ENCODE measurements at regions not wholly inside any gene's neighbourhood (a gene's known extent, or its start where the extent isn't known, plus 50 kb on each side); places are given as distances from the start of the nearest gene placed in this dataset.
"Not testable (repeated sequence)": the region's sequence is repeated elsewhere in the genome, so short reads cannot be mapped to it uniquely, and the experiment has no call there.

GRCh38 chr17:56690441-56691291 is 97.2 kb downstream of the NOG start:
- no peak for DNase-seq

GRCh38 chr17:56694825-56695224 is 101.3 kb downstream of the NOG start:
- DNase-seq, result no peak

- no peak for DNase-seq
Observed at GRCh38 chr17:56697190-56697589, 103.7 kb downstream of the NOG start.

- no peak for DNase-seq
Observed at GRCh38 chr17:56699186-56699894, 105.8 kb downstream of the NOG start.

GRCh38 chr17:56700919-56701420 is 107.5 kb downstream of the NOG start:
- no peak for DNase-seq

- DNase-seq, result no peak
Observed at GRCh38 chr17:56707312-56708219, 114.1 kb downstream of the NOG start.

GRCh38 chr17:56708220-56708558 is 114.7 kb downstream of the NOG start:
- no peak for DNase-seq

GRCh38 chr17:56708670-56709410 is 115.3 kb downstream of the NOG start:
- no peak for DNase-seq

GRCh38 chr17:56710986-56711385 is 117.5 kb downstream of the NOG start:
- no peak for DNase-seq

- peak in 50 of 56 donors; percentile 7 to 90 (median 48) for DNase-seq
Observed at GRCh38 chr17:56715613-56716357, 117.9 kb downstream of the C17orf67 start.

- DNase-seq, result no peak
Observed at GRCh38 chr17:56717471-56717870, 116.2 kb downstream of the C17orf67 start.

- no peak for DNase-seq
Observed at GRCh38 chr17:56718515-56718914, 115.2 kb downstream of the C17orf67 start.

GRCh38 chr17:56723421-56723820 is 110.3 kb downstream of the C17orf67 start:
- DNase-seq, result peak in 8 of 56 donors; percentile 2 to 27 (median 6)

GRCh38 chr17:56724664-56725063 is 109.1 kb downstream of the C17orf67 start:
- DNase-seq, result no peak

- no peak for DNase-seq
Observed at GRCh38 chr17:56725144-56725543, 108.6 kb downstream of the C17orf67 start.

GRCh38 chr17:56727876-56728617 is 105.7 kb downstream of the C17orf67 start:
- peak in 3 of 56 donors; percentile 2 to 17 (median 14) for DNase-seq

- not testable (repeated sequence) for DNase-seq
Observed at GRCh38 chr17:56731096-56731495, 102.6 kb downstream of the C17orf67 start.

GRCh38 chr17:56733833-56734232 is 99.9 kb downstream of the C17orf67 start:
- DNase-seq, result no peak

GRCh38 chr17:56735842-56736241 is 97.9 kb downstream of the C17orf67 start:
- no peak for DNase-seq
